ENCODE measurements at regions not wholly inside any gene's neighbourhood (a gene's known extent, or its start where the extent isn't known, plus 50 kb on each side); places are given as distances from the start of the nearest gene placed in this dataset.
"Not testable (repeated sequence)": the region's sequence is repeated elsewhere in the genome, so short reads cannot be mapped to it uniquely, and the experiment has no call there.

DNA sequence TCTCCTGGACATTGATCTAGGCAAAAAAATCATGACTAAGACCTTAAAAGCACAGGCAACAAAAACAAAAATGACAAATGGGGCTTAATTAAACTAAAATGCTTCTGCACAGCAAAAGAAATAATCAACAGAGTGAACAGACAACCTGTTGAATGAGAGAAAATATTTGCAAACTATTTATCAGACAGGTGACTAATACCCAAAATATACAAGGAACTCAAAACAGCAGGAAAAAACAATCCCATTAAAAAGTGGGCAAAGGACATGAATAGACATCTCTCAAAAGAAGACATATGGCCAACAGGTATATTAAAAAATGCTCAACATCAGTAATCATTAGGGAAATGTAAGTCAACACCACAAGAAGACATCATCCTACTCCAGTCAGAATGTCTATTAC lies 166.8 kb downstream of the MTERF1 start:
- Histone ChIP-seq H3K27me3 (no peaks in the 10 kb centered on the region), H3K4me3 (no peak overlapping the region), H3K4me1 (no peaks in the 10 kb centered on the region), H3K9me3 (peaks cover 0 to 19% of the 10 kb centered on the region in 2 donors), H3K36me3 (no peaks in the 10 kb centered on the region), H3K27ac (no peak overlapping the region)
- TF ChIP-seq, protein P1, sequence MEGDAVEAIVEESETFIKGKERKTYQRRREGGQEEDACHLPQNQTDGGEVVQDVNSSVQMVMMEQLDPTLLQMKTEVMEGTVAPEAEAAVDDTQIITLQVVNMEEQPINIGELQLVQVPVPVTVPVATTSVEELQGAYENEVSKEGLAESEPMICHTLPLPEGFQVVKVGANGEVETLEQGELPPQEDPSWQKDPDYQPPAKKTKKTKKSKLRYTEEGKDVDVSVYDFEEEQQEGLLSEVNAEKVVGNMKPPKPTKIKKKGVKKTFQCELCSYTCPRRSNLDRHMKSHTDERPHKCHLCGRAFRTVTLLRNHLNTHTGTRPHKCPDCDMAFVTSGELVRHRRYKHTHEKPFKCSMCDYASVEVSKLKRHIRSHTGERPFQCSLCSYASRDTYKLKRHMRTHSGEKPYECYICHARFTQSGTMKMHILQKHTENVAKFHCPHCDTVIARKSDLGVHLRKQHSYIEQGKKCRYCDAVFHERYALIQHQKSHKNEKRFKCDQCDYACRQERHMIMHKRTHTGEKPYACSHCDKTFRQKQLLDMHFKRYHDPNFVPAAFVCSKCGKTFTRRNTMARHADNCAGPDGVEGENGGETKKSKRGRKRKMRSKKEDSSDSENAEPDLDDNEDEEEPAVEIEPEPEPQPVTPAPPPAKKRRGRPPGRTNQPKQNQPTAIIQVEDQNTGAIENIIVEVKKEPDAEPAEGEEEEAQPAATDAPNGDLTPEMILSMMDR (IDR thresholded peaks at IDR 0.05), result no peak
- DNase-seq (no peak), ATAC-seq (no peak)
- intact Hi-C loops (cut with DNase I), result no loop called here

DNA sequence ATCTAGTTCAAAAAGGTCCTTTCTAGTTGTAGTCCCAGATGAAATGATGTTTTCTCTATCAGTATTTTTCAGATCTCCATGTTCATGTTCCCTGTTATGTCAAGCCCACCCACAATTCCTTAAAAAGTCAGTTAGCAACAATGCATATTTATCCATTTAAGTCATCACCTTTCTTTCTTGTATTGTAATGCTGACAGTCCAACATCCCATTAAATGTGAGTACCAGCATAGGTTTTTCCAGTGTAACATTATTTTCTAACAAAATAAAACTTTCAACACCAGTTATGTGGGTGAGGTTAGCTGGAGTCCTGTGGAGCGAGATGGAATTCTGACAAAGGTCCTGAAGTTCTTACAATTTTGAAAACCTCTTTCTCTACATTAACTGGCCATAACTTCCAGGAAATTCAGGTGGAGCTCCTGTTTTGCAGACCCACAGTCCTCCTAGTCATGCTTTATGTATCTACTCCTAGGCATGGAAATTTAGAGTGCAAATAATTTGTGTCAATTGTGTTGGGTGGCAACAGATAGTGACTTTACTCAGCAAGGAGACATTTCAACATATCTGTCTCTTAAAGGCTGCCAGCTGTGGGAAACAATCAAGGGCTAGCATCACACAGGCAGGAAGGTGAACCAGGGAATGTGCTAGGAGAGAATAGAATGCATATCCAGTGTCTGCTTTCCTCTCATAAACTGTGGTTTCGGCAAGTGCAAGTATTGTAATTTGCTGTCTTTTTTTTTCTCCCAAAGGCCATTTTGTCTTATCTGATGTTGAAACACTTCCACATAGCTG lies 162.6 kb downstream of the MTERF1 start:
- Histone ChIP-seq H3K36me3 (no peaks in the 10 kb centered on the region), H3K9me3 (peaks cover 0 to 12% of the 10 kb centered on the region in 2 donors), H3K4me3 (no peak overlapping the region), H3K27ac (no peak overlapping the region), H3K4me1 (no peaks in the 10 kb centered on the region), H3K27me3 (no peaks in the 10 kb centered on the region)
- intact Hi-C loops (cut with DNase I), result no loop called here
- no peak for DNase-seq
- TF ChIP-seq, protein P1 (IDR thresholded peaks at IDR 0.05), result no peak
- ATAC-seq, result no peak

DNA sequence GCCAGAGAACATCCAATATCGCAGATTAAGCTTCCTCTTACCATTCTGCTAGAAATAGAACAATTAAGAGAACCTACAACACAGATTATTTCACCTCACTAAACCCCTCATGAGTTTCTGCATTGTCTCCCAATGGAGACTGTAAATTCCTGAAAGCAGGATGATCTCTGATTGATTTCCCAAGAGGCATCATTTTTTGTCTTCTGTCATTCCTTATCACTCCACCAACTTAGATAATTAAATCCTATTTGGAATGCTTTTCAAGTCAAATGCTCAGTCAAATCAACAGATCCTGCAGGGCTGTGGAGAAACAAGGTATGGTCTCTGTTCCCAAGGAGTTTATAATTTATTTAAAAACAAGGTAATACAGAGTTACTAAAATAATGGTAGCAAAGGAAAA lies 161.5 kb downstream of the MTERF1 start:
- DNase-seq, result no peak
- no peak overlapping the region for H3K27ac ChIP-seq
- H3K9me3 ChIP-seq, result peaks cover 0 to 14% of the 10 kb centered on the region in 2 donors
- no peaks in the 10 kb centered on the region for H3K36me3 ChIP-seq
- H3K4me1 ChIP-seq, result no peaks in the 10 kb centered on the region
- H3K27me3 ChIP-seq, result no peaks in the 10 kb centered on the region
- intact Hi-C loops (cut with DNase I), result no loop called here
- no peak overlapping the region for H3K4me3 ChIP-seq
- ATAC-seq, result no peak
- TF ChIP-seq, protein P1 (IDR thresholded peaks at IDR 0.05), result no peak

DNA sequence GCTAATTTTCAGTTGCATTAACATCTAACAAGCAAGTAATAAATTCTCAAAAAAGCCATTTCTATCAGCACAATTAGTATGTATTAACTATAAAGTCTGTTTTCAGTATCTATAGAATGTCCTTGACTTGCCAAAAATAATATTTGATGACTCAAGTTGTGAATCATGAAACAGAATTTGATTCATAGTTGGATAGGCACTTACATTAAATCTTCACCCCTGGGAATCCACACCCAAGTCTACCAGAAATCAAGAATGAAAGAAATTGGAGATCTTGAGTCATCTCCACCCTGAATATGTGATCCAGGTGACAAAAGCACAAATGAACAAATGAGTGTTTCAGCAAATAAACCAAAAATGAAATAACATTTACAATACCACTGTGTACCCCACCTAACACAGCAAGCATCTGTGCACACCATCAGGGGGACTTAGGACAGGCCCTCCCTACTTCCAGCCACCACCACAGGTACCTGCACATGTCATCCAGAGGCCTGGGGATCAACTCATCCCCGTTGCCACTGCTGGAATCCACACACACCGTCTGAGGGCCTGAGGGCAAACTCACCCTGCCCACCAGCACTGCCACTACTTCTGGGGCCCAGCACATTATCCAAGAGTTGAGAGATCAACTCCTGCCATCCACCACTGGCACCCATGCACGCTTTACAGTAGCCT lies 160.1 kb downstream of the MTERF1 start:
- ATAC-seq (no peak), DNase-seq (no peak)
- H3K4me3 ChIP-seq, result no peak overlapping the region
- peaks cover 0 to 23% of the 10 kb centered on the region in 2 donors for H3K9me3 ChIP-seq
- H3K36me3 ChIP-seq, result no peaks in the 10 kb centered on the region
- no peaks in the 10 kb centered on the region for H3K4me1 ChIP-seq
- no peak overlapping the region for H3K27ac ChIP-seq
- TF ChIP-seq, protein P1 (IDR thresholded peaks at IDR 0.05), result no peak
- H3K27me3 ChIP-seq, result no peaks in the 10 kb centered on the region
- intact Hi-C loops (cut with DNase I), result no loop called here

DNA sequence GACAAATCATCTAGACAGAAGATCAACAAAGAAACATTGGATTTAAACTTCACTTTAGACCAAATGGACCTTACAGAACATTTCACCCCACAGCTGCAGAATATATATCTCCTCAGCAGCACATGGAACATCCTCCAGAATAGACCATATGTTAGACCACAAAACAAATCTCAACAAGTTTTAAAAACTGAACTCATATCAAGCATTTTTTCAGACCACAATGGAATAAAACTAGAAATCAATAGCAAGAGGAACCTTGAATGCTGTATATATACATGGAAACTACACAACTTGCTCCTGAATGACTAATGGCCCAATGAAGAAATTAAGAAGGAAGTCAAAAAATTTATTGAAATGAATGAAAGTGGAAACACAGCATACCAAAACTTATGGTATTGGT lies 157.7 kb downstream of the MTERF1 start:
- intact Hi-C loops (cut with DNase I), result no loop called here
- no peak for ATAC-seq
- no peak for DNase-seq
- no peaks in the 10 kb centered on the region for H3K36me3 ChIP-seq
- H3K27me3 ChIP-seq, result no peaks in the 10 kb centered on the region
- H3K4me1 ChIP-seq, result no peaks in the 10 kb centered on the region
- TF ChIP-seq, protein P1 (IDR thresholded peaks at IDR 0.05), result no peak
- H3K9me3 ChIP-seq, result peaks cover 0 to 25% of the 10 kb centered on the region in 2 donors
- no peak overlapping the region for H3K4me3 ChIP-seq
- no peak overlapping the region for H3K27ac ChIP-seq

DNA sequence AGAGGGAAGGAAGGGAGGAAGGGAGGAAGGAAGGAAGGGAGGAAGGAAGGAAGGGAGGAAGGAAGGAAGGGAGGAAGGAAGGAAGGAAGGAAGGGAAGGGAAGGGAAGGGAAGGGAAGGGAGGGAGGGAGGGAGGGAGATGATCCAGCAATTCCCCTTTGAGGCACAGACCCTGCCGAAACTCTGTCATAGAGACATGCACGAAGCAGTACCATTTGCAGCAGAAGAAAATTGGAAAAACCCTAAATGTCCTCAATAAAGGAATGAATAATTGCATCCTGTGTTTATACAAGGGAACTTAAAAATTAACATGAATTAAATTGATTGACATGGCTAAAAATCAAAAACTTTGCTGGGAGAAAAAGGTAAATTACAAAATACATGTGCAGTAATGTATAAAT lies 151.5 kb downstream of the MTERF1 start:
- intact Hi-C loops (cut with DNase I); H3K27ac ChIP-seq; ATAC-seq; DNase-seq; H3K4me3 ChIP-seq; H3K4me1 ChIP-seq; H3K36me3 ChIP-seq; H3K27me3 ChIP-seq: not testable (repeated sequence)
- peaks cover 0 to 11% of the 10 kb centered on the region in 2 donors for H3K9me3 ChIP-seq
